ENCODE measurements at regions not wholly inside any gene's neighbourhood (a gene's known extent, or its start where the extent isn't known, plus 50 kb on each side); places are given as distances from the start of the nearest gene placed in this dataset.

GRCh38 chr9:38250279-38251035, 142.0 kb upstream of the ALDH1B1 start:
- TF ChIP-seq POLR2A (IDR thresholded peaks at IDR 0.05; ENCODE audit: low read depth) = no peak
- no peak for TF ChIP-seq CTCF (IDR thresholded peaks at IDR 0.05)
